Fibroblast of skin of abdomen (primary cell): ENCODE measurements at regions not wholly inside any gene's neighbourhood (a gene's known extent, or its start where the extent isn't known, plus 50 kb on each side); places are given as distances from the start of the nearest gene placed in this dataset.
"Not testable (repeated sequence)": the region's sequence is repeated elsewhere in the genome, so short reads cannot be mapped to it uniquely, and the experiment has no call there.

Experiments
- DNase-seq: peaks from one replicate; pipeline ENCODE4 v3.0.0-alpha.2; 2013

DNA sequence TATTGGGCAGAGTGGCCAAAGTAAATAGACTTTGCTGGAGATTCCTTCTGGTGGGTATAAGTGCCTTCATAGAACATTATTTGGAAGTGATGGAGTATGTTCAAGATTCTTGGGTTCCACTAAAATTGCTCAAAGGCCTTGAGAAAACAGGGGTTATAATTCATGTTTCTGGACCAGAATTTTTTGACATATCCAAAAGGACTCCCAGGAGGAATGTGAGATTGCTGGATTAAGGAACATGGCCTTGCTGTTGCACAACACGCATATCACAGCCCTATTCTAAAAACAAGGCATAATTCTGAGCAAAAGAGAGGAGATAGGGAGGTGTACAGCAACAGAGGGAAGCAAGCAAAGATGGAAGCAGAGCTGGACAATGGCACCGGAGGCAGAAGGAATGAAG is 111.7 kb upstream of the TNP1 start:
- DNase-seq, result no peak

DNA sequence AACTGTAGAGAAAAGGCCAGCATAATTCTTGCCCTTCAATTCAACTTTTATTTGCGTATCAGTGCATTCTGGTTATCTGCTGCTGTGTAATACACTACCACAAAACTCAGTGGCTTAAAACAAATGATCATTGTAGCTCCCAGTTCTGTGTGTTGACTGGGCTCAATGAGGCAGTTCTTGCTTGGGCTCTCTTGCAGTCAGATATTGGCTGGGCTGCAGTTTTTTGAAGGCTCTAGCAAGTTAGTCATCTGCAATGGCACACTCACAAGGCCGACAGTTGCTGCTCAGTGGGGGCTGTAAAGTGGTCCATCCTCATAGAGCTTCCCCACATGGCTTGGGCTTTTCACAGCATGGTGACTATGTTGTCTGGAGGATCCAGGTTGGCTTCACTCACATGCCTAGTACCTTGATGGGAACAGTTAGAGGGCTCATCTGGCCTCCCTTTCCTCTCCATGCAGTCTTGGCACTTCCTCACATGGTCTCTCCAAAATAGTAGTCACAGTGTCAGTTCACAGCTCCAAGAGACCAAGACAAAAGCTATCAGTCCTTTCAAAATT is 110.6 kb upstream of the TNP1 start:
- no peak for DNase-seq

DNA sequence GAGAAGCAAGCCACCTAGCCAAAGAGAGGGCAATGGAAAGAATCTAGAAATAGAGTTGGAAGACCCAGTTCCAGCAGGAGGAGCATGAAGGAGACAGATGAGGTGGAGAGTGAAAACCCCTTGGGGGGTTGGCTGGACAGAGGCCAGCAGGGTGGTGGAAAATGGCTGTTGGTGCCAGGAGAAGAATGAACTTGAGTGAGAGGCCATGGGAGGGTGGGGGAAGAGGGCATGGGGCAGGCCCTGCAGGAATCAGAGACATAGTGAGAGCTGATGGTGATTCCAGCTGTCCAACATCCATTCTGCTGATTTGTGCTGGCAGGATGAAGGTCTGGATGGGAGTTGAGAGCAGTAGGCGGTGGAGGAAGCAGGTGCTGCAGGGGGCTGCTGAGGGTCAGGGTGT is 108.0 kb upstream of the TNP1 start:
- no peak for DNase-seq

DNA sequence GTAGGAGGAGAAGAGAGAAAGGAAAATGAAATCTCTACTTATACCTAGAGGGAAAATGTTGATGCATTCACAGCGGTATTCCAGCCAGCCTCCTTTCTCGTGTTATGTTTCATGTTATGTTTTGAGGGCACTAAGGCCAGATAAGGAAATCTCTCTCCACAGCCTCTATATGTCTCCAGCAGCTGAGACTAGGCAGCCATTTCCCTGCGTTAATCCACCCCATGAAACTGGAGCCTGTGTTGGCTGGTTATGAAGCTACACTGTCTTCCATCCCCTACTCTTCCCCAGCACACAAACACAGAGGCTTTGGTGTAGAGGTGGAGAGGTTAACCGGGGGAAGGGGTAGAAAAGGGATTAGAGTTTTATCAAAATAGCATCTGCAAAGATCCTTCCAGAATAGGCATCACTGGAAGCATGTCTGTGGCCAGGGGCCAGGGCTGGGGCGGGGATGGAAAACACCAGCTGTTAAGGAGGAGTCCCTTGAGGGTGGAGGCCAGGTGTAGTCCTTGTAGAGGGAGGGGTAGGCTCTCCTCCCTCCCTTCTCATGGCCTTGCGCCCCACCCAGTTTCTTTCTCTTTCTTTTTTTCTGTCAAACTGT is 100.9 kb upstream of the TNP1 start:
- DNase-seq, result no peak

DNA sequence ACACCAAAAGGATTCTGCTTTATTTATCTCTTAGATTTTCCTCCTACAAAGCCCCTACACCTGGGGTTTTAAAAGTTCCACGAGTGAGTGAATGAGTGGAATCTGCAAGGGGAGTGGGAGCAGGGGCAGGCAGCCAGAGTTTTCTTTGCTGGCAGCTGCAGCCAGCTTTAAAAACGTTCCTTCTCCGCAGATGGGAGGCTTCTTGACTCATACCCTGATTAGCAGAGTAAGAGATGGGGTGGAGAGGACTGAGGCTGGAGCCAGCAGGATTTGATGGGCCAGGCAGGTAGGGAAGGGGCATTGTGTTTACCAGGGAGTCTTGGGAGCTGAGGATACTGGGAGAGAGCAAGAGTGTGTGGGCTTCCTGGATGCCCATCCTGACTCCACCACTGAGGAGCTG is 99.6 kb upstream of the TNP1 start:
- no peak for DNase-seq

DNA sequence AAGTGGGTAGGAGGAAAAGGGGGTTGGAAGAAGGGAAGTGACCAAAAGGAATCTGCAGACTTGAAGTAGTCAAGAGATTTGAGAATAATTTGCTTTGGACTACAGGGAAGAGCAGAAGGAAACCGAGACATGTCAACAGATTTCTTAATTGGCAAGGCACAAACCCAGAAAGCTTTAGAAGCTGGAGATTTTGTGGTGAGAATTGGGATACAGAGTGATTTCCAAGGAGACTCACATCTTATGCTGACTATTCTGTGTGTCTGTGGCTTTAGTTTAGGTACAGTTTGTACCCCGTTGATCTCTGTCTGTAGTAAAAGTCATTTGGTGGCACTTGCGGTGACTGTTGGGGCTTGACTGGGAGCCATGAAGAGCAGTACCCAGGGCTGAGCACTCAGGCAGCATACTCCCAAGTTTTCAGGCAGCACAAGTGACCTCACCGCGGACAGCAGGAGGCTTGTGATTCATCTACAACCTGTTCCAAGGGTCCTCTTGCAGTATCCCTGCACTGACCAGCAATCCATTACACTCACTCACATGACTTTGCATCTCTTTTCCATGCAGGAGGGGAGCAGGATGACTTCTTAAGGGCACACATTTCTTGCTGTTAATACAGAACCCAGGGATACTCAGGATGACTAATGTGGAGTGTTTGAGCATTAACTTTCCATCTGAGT is 97.1 kb upstream of the TNP1 start:
- no peak for DNase-seq

DNA sequence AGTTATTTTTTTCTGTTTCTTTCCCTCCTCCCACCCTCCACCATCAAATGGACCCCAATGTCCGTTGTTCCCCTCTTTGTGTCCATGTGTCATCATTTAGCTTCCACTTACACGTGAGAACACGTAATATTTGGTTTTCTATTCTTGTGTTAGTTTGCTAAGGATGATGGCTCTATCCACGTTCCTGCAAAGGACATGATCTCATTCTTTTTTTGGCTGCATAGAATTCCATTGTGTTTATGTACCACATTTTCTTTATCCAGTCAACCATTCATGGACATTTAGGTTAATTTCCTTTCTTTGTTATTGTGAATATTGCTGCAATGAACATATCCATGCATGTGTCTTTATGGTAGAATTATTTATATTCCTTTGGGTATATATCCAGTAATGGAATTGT is 91.3 kb upstream of the TNP1 start:
- no peak for DNase-seq

DNA sequence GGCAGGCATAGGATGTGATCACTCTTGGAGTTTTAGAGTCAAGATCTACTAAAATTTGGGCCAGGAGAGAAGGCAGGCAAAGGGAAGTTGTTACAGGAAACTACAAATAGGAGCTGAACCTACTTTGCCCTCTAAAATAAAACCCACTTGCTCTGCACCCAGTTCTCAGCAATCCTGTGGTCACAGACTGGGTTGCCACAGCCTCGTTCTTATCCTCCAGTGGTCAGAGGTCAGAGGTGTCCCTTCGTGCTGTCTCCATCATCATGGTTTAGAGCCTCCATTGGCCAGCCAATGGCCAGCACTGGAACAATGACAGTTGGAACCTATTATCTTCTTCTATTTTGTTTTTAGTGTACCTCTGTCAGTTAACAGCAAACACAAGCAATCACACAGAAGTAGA is 90.7 kb upstream of the TNP1 start:
- no peak for DNase-seq

DNA sequence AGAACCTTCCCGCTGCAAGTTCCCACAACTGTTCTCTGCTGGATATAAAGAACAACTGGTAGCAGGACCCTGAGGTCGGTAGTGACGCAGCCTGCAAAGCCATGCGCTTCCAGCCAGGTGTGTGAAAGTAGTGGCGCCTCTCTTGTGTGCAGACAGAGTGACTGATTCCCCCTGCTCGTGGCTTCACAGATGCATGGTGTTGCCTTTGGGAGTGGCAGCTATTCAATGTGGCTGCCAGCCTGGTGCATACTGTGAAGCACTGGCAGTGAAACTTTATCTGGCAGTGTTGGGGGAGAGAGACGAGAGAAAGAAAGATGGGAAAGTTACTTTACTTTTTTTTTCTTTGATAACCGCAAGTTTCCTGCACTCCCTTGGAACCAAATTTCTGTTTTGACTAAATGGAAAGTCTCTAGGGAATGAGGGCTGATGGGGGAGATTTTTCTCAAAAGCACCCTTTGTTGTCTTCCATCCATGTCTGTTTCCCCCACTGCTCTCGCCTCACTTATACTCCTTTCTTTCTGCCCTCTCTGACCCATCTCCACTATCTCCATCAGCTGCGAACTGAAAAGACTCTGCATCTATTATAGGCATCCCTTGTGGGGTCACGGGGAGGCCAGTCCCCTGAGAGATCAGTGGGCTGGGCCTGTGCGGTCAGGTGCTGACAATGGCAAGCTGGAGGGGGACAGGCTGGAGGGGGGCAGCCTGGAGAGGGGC is 90.0 kb upstream of the TNP1 start:
- no peak for DNase-seq

DNA sequence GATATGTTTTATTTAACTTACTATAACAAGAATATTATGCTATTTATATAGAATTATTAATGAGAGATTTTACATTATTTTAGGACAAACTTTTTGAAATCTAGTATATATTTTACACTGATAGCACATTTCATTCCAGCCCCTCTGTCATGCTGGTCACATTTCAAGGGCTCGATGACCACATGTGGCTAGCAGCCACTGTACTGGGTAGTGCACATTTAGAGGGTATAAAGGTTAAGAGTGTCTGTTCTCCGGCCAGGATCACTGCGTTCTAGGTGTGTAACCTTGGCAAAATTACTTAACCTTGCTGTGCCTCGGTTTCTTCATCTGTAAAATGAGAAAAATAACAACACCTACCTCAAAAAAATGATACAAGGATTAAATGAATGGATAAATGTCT is 87.2 kb upstream of the TNP1 start:
- DNase-seq, result no peak

DNA sequence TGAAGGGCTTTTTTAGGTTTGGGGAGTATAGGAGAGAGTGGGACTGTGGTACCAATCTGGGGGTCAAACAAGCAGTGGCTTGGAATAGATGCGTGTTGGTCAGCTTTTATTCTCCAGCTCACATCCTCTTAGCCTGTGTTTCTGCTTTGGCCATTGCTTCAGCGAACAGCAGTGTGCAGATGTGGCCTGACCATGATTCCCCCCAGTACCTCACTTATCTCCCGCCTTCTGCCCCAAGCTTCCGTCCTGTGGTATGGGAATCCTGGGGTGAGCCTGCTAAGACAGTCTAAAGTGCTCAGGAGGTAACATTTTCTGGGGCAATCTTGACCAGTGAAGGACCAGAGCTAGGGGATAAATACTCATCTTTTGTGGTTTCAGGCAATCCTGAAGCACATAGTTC is 84.9 kb upstream of the TNP1 start:
- no peak for DNase-seq

DNA sequence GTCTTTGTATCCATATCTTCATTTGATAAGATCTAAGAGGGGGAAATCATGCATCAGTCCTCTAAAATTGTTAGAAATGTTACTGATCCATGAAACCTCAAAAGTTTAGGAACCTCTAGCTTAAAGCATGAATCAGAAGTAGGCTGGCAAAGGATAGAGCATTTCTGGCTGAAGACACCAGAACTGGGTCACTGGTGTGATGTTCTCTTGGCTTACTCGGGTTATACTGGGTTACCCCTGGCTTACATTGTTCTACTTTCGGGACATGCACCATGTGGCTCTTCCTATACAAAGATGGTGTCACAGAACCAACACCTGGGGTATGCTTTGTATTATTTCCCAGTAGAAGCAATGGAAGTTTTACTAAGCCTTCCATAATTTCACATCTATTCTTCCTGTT is 83.2 kb upstream of the TNP1 start:
- no peak for DNase-seq

DNA sequence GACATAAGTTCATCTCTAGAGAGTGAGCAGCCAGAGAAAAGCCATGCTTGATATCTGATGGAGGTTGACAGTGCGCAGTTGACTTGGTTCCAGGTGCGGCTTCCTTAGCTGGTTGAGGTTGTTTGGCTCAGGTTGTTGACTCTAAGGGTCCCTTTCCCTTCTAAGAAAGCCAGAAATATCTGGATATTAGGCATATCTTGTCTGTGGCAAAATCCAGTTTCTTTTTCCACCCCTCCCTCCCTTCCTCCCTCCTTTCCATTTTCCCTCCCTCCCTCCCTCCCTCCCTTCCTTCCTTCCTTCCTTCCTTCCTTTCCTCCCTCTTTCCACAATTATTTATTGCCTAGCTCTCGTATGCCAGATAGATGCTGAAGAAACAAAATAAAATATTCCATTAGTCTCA is 82.6 kb upstream of the TNP1 start:
- DNase-seq, result no peak

DNA sequence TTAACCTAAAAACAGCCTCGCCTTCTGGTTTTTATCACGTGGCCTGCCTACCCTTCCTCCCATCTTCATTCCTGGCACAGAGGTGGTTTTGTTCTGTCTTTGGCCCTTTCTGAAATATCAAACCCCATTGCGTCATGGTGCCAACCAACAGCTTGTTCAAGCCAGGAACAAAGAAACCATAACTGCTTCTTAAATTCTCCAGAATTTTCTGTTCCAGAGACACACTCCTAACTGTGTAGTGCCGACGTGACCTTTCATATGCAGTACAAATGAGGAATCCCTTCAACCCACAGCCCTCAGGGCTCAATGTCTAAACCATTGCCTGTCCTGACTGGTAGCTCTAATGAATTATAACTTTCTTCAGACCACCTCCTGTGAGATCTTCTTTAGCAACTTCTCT is 82.2 kb upstream of the TNP1 start:
- no peak for DNase-seq

DNA sequence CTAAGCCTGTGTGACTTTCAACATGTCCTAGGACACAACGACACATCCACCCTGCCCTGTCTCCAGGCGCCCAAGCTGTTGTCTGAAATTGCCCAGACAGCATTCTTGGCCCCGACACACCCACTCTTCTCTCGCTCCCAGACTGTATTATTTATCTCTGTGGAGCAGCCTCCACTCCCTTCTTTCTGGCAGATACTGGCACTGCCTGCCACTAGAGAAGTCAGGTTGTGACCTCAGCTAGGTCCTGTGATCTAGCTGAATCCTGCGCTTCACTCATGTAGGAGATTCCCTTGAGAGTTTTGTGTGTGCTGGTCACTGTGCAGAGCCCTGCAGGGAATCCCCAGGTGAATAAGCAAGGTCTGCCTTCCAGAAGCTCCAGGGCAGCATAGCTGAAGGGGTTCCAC is 77.1 kb upstream of the TNP1 start:
- no peak for DNase-seq

DNA sequence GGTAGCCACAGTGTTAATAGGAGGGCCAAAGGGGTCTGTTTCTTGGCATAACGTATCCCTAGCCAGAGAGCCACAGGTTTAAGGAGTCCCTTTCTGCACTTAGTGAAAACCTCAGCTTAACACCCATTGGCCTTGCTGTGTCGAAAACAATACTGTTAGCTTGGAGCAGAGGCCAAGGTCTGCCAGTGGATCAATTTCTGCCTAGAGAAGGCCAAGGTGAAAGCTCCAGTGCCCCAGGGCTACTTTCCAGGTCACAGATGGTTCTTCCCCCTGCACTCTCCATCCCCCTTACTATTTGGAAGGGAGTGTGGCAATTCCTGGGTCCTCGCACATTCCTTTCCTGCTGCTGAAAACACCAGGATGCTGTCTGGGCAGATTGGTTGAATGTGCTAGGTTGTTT is 74.8 kb upstream of the TNP1 start:
- DNase-seq, result no peak

DNA sequence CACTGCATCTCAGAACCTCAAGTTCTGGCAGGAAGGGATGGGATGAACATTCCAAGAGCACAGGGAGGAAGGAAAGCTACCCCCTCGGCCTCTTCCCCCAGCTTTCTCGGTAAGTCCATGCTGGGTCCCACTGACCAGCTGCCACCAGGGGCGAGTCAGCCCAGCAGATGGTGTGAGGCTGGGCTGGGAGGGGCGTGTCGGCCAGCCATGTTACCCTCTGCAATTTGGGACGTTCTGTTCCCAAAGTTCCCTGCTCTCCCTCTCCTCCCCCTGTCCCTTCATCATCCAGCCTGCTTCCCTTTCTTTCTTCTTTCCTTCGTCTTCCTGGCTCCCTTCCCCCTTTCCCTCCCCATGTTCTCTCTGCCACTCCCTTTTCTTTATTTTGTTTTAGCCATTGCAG is 74.3 kb upstream of the TNP1 start:
- DNase-seq, result no peak

DNA sequence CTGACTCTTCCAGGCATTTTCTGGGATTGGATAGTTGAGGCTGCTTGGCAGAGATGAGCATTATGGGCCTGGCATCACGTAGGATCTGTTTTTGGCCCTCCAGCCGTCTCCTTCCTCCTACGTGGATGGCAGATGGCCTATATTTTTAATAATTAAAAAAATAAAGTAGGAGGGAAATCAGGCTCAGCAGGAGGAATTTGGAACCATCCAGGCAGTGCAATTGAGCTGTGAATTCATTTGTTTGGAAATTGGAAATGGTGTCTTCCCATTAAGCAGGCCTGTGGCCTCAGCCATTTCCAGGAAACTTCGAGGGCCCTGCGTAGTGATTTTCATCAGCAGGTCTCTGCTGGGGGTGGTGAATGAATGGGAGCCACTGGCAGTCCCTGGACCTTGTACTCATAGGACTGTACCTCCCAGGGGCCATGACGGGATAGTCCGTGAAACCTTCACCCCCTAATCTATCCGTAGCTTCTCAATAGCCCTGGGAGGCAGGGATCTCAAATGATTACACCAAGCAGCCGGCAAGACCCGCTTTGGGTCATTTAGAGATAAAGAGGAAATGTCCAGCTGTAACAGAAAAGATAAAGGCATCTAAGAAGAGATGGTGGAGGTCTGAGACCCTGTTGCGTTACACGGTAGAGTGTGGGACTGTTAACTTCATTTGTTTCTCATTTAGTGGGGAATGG is 73.1 kb upstream of the TNP1 start:
- no peak for DNase-seq

DNA sequence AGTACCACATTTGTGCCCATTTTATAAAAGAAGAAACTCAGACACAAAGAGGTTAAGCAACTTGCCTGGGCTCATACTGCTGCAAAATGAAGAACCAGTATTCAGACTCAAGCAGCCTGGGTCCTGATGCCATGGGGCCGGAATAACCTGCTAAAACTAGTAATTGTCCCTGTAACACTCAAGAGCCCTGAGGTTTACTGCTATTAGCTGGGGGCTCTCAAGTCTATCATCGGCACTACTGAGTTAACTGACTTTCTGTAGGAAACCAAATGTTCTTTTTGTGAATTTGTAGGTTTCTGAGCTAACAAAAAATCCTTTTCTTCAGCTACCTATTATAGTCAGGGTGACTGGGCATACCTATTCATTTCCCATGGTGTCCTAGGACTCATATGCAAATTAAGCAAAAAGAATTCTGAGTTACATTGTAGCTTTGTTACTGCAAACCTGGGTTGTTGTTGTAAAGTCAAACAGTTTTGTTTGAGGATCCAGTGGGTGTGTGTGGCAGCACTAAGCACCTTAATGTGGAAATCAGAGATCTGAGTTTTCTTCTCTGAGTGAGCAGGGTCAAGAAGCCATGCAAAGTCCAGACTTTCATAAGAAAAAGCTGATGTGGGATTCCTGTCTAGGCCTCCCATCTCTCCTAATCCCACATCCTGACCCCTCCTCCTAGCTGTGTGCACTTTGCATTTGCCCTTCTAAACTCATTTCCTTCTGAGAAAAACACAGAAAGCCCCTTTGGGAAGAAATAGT is 72.4 kb upstream of the TNP1 start:
- no peak for DNase-seq

DNA sequence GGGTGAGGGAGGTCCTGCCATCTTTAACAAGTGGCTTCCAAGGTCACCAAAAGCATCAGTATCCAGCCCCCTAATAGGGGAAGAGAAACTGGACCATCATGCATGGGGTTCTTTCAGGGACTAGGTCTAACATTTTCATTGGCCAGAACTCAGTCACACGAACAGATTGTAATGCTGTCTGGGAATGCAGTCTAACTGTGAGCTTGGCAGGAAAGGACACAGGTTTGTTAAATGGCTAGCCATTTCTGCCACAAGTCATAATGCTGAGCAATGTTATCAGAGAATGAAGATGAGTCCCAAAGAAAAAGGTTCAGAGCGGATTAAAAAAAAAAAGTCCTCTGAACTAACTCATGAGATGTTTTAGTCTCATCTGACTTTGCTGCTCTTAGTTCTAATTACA is 70.9 kb upstream of the TNP1 start:
- no peak for DNase-seq

DNA sequence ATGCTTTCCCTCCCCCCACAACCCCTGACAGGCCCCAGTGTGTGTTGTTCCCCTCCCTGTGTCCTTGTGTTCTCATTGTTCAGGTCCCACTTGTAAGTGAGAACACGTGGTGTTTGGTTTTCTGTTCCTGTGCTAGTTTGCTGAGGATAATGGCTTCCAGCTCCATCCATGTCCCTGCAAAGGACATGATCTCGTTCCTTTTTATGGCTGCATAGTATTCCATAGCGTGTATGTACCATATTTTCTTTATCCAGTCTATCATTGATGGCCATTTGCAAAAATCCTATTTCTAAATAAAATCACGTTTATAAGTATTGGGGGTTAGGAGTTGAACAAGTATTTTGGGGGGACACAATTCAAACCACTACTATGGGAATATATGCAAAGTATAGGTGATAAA is 69.5 kb upstream of the TNP1 start:
- DNase-seq, result not testable (repeated sequence)

DNA sequence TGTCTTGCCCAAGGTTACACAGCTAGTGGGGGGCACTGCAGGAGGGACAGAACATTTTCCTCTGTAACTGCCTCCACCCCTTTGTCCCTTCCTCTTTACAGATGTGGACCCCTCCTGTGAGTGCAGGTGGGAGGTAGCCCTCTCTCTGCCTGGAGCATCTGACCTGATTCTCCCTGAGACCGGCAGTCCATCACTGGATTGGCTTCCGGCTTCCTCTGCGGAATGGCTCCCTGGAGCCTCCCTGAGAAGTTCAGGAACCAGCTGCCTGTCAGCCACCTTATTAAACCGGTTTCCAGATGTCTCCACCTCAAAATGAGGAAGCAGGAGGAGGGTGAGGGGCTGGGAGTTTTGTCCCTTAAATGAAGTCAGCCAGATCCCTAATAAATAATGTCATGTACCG is 67.3 kb upstream of the TNP1 start:
- DNase-seq, result no peak
